ENCODE measurements at regions not wholly inside any gene's neighbourhood (a gene's known extent, or its start where the extent isn't known, plus 50 kb on each side); places are given as distances from the start of the nearest gene placed in this dataset.

- no peaks in the 10 kb centered on the region for H3K27me3 ChIP-seq (ENCODE audit: low read depth)
- no peaks in the 10 kb centered on the region for H3K36me3 ChIP-seq
- no peak overlapping the region for H3K27ac ChIP-seq (replicated peaks)
- peaks cover 11% of the 10 kb centered on the region for H3K9me3 ChIP-seq (replicated peaks)
- no peaks in the 10 kb centered on the region for H3K4me1 ChIP-seq
- intact Hi-C loops (cut with micrococcal nuclease) = no loop called here
- no peak for DNase-seq
- no peak for TF ChIP-seq CTCF (IDR thresholded peaks at IDR 0.05; ENCODE audit: borderline replicate concordance)
- no peak overlapping the region for H3K4me3 ChIP-seq
Measured at GRCh38 chr13:89269737-89270136, 1598.6 kb downstream of the SLITRK5 start.

GRCh38 chr13:89270736-89271135 is 1599.6 kb downstream of the SLITRK5 start:
- no peaks in the 10 kb centered on the region for H3K4me1 ChIP-seq
- no peak for TF ChIP-seq CTCF (IDR thresholded peaks at IDR 0.05; ENCODE audit: borderline replicate concordance)
- H3K27ac ChIP-seq (replicated peaks) = no peak overlapping the region
- intact Hi-C loops (cut with micrococcal nuclease) = no loop called here
- H3K27me3 ChIP-seq (ENCODE audit: low read depth) = no peaks in the 10 kb centered on the region
- no peak for DNase-seq
- no peak overlapping the region for H3K4me3 ChIP-seq
- no peaks in the 10 kb centered on the region for H3K36me3 ChIP-seq
- peaks cover 8% of the 10 kb centered on the region for H3K9me3 ChIP-seq (replicated peaks)

GRCh38 chr13:89279374-89279773 is 1608.2 kb downstream of the SLITRK5 start:
- no peaks in the 10 kb centered on the region for H3K9me3 ChIP-seq (replicated peaks)
- H3K36me3 ChIP-seq = no peaks in the 10 kb centered on the region
- DNase-seq = no peak
- H3K4me1 ChIP-seq = no peaks in the 10 kb centered on the region
- TF ChIP-seq CTCF (IDR thresholded peaks at IDR 0.05; ENCODE audit: borderline replicate concordance) = no peak
- intact Hi-C loops (cut with micrococcal nuclease) = no loop called here
- no peak overlapping the region for H3K4me3 ChIP-seq
- H3K27me3 ChIP-seq (ENCODE audit: low read depth) = no peaks in the 10 kb centered on the region
- H3K27ac ChIP-seq (replicated peaks) = no peak overlapping the region

- Histone ChIP-seq H3K27ac (replicated peaks) (no peak overlapping the region), H3K4me3 (no peak overlapping the region), H3K4me1 (no peaks in the 10 kb centered on the region), H3K9me3 (replicated peaks) (no peaks in the 10 kb centered on the region), H3K36me3 (no peaks in the 10 kb centered on the region), H3K27me3 (ENCODE audit: low read depth) (no peaks in the 10 kb centered on the region)
- intact Hi-C loops (cut with micrococcal nuclease) = no loop called here
- TF ChIP-seq CTCF (IDR thresholded peaks at IDR 0.05; ENCODE audit: borderline replicate concordance) = no peak
- no peak for DNase-seq
Measured at GRCh38 chr13:89281331-89281730, 1610.2 kb downstream of the SLITRK5 start.

- H3K9me3 ChIP-seq (replicated peaks) = peaks cover 2% of the 10 kb centered on the region
- no peaks in the 10 kb centered on the region for H3K4me1 ChIP-seq
- intact Hi-C loops (cut with micrococcal nuclease) = no loop called here
- H3K4me3 ChIP-seq = no peak overlapping the region
- H3K36me3 ChIP-seq = no peaks in the 10 kb centered on the region
- H3K27me3 ChIP-seq (ENCODE audit: low read depth) = no peaks in the 10 kb centered on the region
- DNase-seq = no peak
- H3K27ac ChIP-seq (replicated peaks) = no peak overlapping the region
- TF ChIP-seq CTCF (IDR thresholded peaks at IDR 0.05; ENCODE audit: borderline replicate concordance) = no peak
Measured at GRCh38 chr13:89282241-89282640, 1611.1 kb downstream of the SLITRK5 start.

GRCh38 chr13:89287381-89287780 is 1616.2 kb downstream of the SLITRK5 start:
- no peak for TF ChIP-seq CTCF (IDR thresholded peaks at IDR 0.05; ENCODE audit: borderline replicate concordance)
- Histone ChIP-seq H3K27ac (replicated peaks) (no peak overlapping the region), H3K9me3 (replicated peaks) (peaks cover 29% of the 10 kb centered on the region), H3K36me3 (no peaks in the 10 kb centered on the region), H3K27me3 (ENCODE audit: low read depth) (no peaks in the 10 kb centered on the region), H3K4me3 (no peak overlapping the region), H3K4me1 (no peaks in the 10 kb centered on the region)
- intact Hi-C loops (cut with micrococcal nuclease) = no loop called here
- no peak for DNase-seq

Data from left ventricle myocardium inferior (tissue), 1 donor.